SK-N-MC (cell line): ENCODE measurements at regions not wholly inside any gene's neighbourhood (a gene's known extent, or its start where the extent isn't known, plus 50 kb on each side); places are given as distances from the start of the nearest gene placed in this dataset.

Experiments used
- EZH2 ChIP-seq: fragments of 200-600 bp; sonication (generic); IDR thresholded peaks from one replicate; pipeline ENCODE4 v1.6.1; 2017; ENCODE audit warnings: antibody characterized with exemption
- FOXP2 ChIP-seq: optimal IDR thresholded peaks from 2 replicates; pipeline ENCODE3; 2011; ENCODE audit warnings: mild to moderate bottlenecking, moderate library complexity; ENCODE audit not compliant: insufficient read depth; ENCODE audit errors: extremely low read length, control extremely low read depth
- POLR2AphosphoS5 ChIP-seq: IDR thresholded peaks from 2 replicates; pipeline ENCODE4 v1.6.1; 2012; ENCODE audit warnings: mild to moderate bottlenecking, low read depth, low read length, borderline replicate concordance

DNA sequence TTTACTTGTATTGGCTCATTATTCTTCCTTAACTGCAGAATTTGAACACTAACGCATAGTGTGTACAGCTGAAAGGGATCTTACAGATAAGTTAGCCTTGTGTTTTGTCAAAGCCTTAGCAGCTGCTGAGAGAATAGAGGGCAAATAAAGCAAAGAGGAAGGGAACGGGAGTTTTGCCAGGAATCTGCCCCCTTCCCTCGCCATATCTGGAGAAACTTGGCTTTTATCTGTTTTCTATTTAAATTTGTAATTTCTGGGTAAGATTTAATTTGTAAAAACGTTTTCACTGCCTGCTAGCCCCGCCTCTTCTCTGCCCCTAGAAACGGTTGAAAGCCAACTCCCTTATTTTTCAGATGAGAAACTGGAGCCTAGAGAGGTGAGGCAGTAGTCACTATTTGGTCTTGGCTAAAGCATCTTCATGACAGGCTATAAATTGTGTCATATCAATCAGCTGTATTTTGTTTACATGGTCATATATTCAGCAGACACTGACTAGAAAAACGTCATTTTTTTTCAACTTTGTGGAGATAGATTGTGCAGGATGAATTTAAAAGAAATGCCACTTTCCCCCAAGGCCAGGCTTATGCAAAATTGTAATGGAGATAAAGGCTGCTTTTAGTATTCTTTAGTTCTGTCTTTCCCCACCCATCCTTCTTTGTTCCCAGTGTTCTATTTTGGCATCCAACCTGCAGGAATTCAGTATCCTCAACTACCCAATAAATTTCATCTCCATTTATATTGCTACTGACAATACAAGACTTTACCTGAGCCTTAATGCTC lies 319.4 kb downstream of the SH2D1A start:
- TF ChIP-seq EZH2 (no peak), POLR2AphosphoS5 (no peak), FOXP2 (no peak)
